GM12878 (cell line): ENCODE measurements at regions not wholly inside any gene's neighbourhood (a gene's known extent, or its start where the extent isn't known, plus 50 kb on each side); places are given as distances from the start of the nearest gene placed in this dataset.

ENCODE experiments used
- ATAC-seq: fragments of 200-7000 bp; cut with Tn5 transposase; 3 replicates; pipeline ENCODE4 v1.9.1; 2020; ENCODE audit warnings: mild to moderate bottlenecking, moderate library complexity
- BruUV-seq: library from RNA; stranded (reverse); fragments of 400-500 nt; replicated peaks from 2 replicates; lab custom pipeline; 2021; lab: Mats Ljungman, UMichigan
- CTCF ChIA-PET: fragments of 300-600 bp; sonication (Branson Sonifier 250); formaldehyde crosslinking; extraction: SDS; loops from one replicate; lab custom pipeline; 2021; ENCODE audit warnings: inconsistent platforms; lab: Yijun Ruan, JAX
- POLR2A ChIA-PET: fragments of 350-600 bp; formaldehyde crosslinking; extraction: SDS; loops from one replicate; lab custom pipeline; 2021; ENCODE audit warnings: inconsistent platforms; lab: Charles Lee
- RAD21 ChIA-PET: fragments of 300-600 bp; sonication (Branson Sonifier 250); formaldehyde crosslinking; loops from one replicate; lab custom pipeline; 2023; ENCODE audit warnings: antibody characterized with exemption; ENCODE audit not compliant: unreplicated experiment; lab: Charles Lee
- SMC1A ChIA-PET: fragments of 300-600 bp; sonication (Branson Sonifier 250); formaldehyde crosslinking; loops from one replicate; lab custom pipeline; 2023; ENCODE audit not compliant: unreplicated experiment, uncharacterized antibody; lab: Charles Lee
- DNase-seq: peaks from one replicate; pipeline ENCODE4 v3.0.0-alpha.2; 2011; ENCODE audit warnings: low read depth, low spot score
- FAIRE-seq: peaks from 3 replicates; lab custom pipeline; 2011; peaks lifted over from hg19 to GRCh38; lab: Jason Lieb, UNC
- H2AFZ ChIP-seq: 2 replicates; pipeline ENCODE4 v1.6.0; 2011; ENCODE audit warnings: low read depth, low read length, control low read depth; ENCODE audit not compliant: control insufficient read depth
- H3K27ac ChIP-seq: 2 replicates; pipeline ENCODE4 v1.5.1; 2011; ENCODE audit warnings: control low read depth; ENCODE audit not compliant: control insufficient read depth, insufficient read depth
- H3K27me3 ChIP-seq, 2 experiments: replicated peaks in 1 of 2; 2 replicates each; pipeline versions ENCODE4 v1.6.0 to v1.6.1; 2011; ENCODE audit warnings: low read length in 1 of 2; ENCODE audit not compliant: control insufficient read depth in 2 of 2, insufficient read depth in 2 of 2
- H3K36me3 ChIP-seq, 2 experiments: 2 replicates each; pipeline ENCODE4 v1.5.1; 2011; ENCODE audit warnings: low read length in 1 of 2; ENCODE audit not compliant: control insufficient read depth in 2 of 2, insufficient read depth in 2 of 2
- H3K4me1 ChIP-seq: 2 replicates; pipeline ENCODE4 v1.6.1; 2011; ENCODE audit warnings: mild to moderate bottlenecking, low read length, moderate library complexity, mixed read lengths; ENCODE audit not compliant: control insufficient read depth, insufficient read depth
- H3K4me2 ChIP-seq: 2 replicates; pipeline ENCODE4 v1.6.0; 2011; ENCODE audit warnings: control low read depth; ENCODE audit not compliant: control insufficient read depth, insufficient read depth
- H3K4me3 ChIP-seq: fragments of 200-600 bp; sonication (generic); 2 replicates; pipeline ENCODE4 v1.5.1; 2016
- H3K79me2 ChIP-seq: 2 replicates; pipeline ENCODE4 v1.6.0; 2011; ENCODE audit warnings: low read length; ENCODE audit not compliant: control insufficient read depth, insufficient read depth
- H3K9ac ChIP-seq: 2 replicates; pipeline ENCODE4 v1.8.0; 2011; ENCODE audit warnings: low read length, control low read depth, mixed read lengths; ENCODE audit not compliant: control insufficient read depth, insufficient read depth
- H3K9me3 ChIP-seq: replicated peaks from 3 replicates; pipeline ENCODE4 v1.5.1; 2011; ENCODE audit warnings: mild to moderate bottlenecking, low read length; ENCODE audit not compliant: control insufficient read depth, insufficient read depth
- H4K20me1 ChIP-seq: 2 replicates; pipeline ENCODE4 v1.6.0; 2011; ENCODE audit not compliant: control insufficient read depth, insufficient read depth
- CHD2 ChIP-seq: IDR thresholded peaks from 2 replicates; pipeline ENCODE4 v1.6.1; 2011; ENCODE audit warnings: low read depth, low read length, improper control_type of control experiment, borderline replicate concordance
- NBN ChIP-seq: fragments of 450-650 bp; IDR thresholded peaks from 2 replicates; pipeline ENCODE4 v1.6.1; 2016
- NFYA ChIP-seq: IDR thresholded peaks from 2 replicates; pipeline ENCODE4 v1.6.1; 2011; ENCODE audit warnings: low read depth, mild to moderate bottlenecking, low read length, improper control_type of control experiment, borderline replicate concordance
- TARDBP ChIP-seq: IDR thresholded peaks from 2 replicates; pipeline ENCODE4 v1.6.1; 2016; ENCODE audit warnings: borderline replicate concordance
- ZBTB40 ChIP-seq: fragments of 450-650 bp; IDR thresholded peaks from 2 replicates; pipeline ENCODE4 v1.6.1; 2016; ENCODE audit warnings: mild to moderate bottlenecking, moderate library complexity, borderline replicate concordance
- WGBS: methylation state at CpG from one replicate; pipeline ENCODE4 v1.1.6; 2016; ENCODE audit warnings: low lambda C conversion rate; ENCODE audit not compliant: insufficient replicate concordance, insufficient coverage; ENCODE audit errors: missing lambda C conversion rate; 5-methylcytosine and 5-hydroxymethylcytosine counted together
- in situ Hi-C: fragments of 300-500 bp; cut with MboI; formaldehyde crosslinking; loops from 9 replicates; pipeline ENCODE4 v1.14.3; 2018; ENCODE audit warnings: mixed read lengths
- intact Hi-C: fragments of 100-400 bp; cut with micrococcal nuclease; formaldehyde crosslinking; loops from one replicate; pipeline ENCODE4 v1.14.2; 2022; ENCODE audit not compliant: unreplicated experiment
- TF ChIP-seq, protein P1 (sequence below): fragments of 150-350 bp; IDR thresholded peaks from 2 replicates; pipeline ENCODE4 v1.6.1; 2016; ENCODE audit warnings: low read depth, low read length

DNA sequence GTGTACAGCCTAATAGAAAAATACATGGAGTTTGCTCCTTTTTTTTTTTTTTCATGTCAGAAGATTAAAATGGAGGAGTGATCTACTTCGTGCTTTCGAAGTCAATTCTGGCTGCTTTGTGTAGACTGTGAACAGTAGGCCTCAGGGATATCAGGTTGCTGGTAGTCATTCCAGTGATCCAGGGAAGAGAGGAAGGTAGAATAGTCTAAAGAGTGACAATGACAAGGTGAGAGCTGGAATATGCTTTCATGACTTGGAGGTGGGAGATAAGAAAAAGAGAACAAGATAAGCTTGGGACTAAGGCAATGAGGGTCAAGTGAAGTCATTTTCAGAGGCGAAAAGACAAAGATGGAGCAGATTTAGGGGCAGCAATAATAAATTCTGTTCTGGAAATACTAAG lies 111.3 kb upstream of the MIR17HG start (continued):
- TF ChIP-seq, protein P1, sequence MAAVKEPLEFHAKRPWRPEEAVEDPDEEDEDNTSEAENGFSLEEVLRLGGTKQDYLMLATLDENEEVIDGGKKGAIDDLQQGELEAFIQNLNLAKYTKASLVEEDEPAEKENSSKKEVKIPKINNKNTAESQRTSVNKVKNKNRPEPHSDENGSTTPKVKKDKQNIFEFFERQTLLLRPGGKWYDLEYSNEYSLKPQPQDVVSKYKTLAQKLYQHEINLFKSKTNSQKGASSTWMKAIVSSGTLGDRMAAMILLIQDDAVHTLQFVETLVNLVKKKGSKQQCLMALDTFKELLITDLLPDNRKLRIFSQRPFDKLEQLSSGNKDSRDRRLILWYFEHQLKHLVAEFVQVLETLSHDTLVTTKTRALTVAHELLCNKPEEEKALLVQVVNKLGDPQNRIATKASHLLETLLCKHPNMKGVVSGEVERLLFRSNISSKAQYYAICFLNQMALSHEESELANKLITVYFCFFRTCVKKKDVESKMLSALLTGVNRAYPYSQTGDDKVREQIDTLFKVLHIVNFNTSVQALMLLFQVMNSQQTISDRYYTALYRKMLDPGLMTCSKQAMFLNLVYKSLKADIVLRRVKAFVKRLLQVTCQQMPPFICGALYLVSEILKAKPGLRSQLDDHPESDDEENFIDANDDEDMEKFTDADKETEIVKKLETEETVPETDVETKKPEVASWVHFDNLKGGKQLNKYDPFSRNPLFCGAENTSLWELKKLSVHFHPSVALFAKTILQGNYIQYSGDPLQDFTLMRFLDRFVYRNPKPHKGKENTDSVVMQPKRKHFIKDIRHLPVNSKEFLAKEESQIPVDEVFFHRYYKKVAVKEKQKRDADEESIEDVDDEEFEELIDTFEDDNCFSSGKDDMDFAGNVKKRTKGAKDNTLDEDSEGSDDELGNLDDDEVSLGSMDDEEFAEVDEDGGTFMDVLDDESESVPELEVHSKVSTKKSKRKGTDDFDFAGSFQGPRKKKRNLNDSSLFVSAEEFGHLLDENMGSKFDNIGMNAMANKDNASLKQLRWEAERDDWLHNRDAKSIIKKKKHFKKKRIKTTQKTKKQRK, result no peak
- no peak for TF ChIP-seq NBN
- TF ChIP-seq TARDBP, result no peak
- no peak for TF ChIP-seq NFYA

- ATAC-seq, result no peak
- TF ChIP-seq CHD2 (no peak), ZBTB40 (0 out of 2 replicates have a peak, but pooled peaks have one; percentile 33)
- TF ChIP-seq, all 136 proteins: peak for 1
- ChIA-PET POLR2A (no interaction called here), RAD21 (interaction anchor here (1.6 kb wide), 1 partner anchor 11 kb away, joined by 4 read pairs; no protein-coding TSS in a partner anchor), SMC1A (no interaction called here), CTCF (interaction anchor here (2.4 kb wide), 1 partner anchor 11 kb away, joined by 9 read pairs; no protein-coding TSS in a partner anchor)
- Histone ChIP-seq H3K4me1 (no peaks in the 10 kb centered on the region), H4K20me1 (no peaks in the 10 kb centered on the region), H3K4me3 (no peak overlapping the region), H3K27me3 (no peaks in the 10 kb centered on the region), H3K79me2 (no peaks in the 10 kb centered on the region), H3K9me3 (no peaks in the 10 kb centered on the region; the same call in 2 of the 3 replicates), H2AFZ (no peak overlapping the region), H3K27ac (no peak overlapping the region), H3K9ac (no peak overlapping the region), H3K4me2 (no peak overlapping the region), H3K36me3 (no peaks in the 10 kb centered on the region)
- FAIRE-seq (no peak), DNase-seq (no peak)
- 12% methylated on average over 3 of the region's 3 CpGs for WGBS
- in situ Hi-C loops (no loop called here), intact Hi-C loops (no loop called here)
- no TSS peak for BruUV-seq
These were observed 110.6 kb upstream of the MIR17HG start for GRCh38 chr13:91236921-91237320.
